Neural cell (in vitro differentiated cells): ENCODE measurements at regions not wholly inside any gene's neighbourhood (a gene's known extent, or its start where the extent isn't known, plus 50 kb on each side); places are given as distances from the start of the nearest gene placed in this dataset.

Experiments used
- H2AFZ ChIP-seq: fragments of 200-600, 300-800 bp; sonication (generic), shearing (Covaris generic); 2 replicates; pipeline ENCODE4 v1.6.0; 2014; ENCODE audit warnings: low read depth, mild to moderate bottlenecking, antibody characterized with exemption, low read length, moderate library complexity
- H3F3A ChIP-seq: fragments of 200-600 bp; shearing (Covaris generic); 2 replicates; pipeline ENCODE4 v1.6.1; 2016; ENCODE audit warnings: mild to moderate bottlenecking, moderate library complexity, mixed read lengths, antibody characterized with exemption, low read length; ENCODE audit not compliant: insufficient read depth, poor library complexity, severe bottlenecking
- H3K27ac ChIP-seq: fragments of 200-600, 300-800 bp; sonication (generic), shearing (Covaris generic); 2 replicates; pipeline ENCODE4 v1.5.1; 2014; ENCODE audit warnings: mild to moderate bottlenecking, low read length, moderate library complexity
- H3K27me3 ChIP-seq: fragments of 300-800, 200-600 bp; sonication (generic), shearing (Covaris generic); 2 replicates; pipeline ENCODE4 v1.6.0; 2014; ENCODE audit warnings: mild to moderate bottlenecking, low read depth, low read length, moderate library complexity; ENCODE audit not compliant: insufficient read depth
- H3K36me3 ChIP-seq: fragments of 300-800, 200-600 bp; sonication (generic), shearing (Covaris generic); 2 replicates; pipeline ENCODE4 v1.5.1; 2014; ENCODE audit warnings: mild to moderate bottlenecking, antibody characterized with exemption, low read length, moderate library complexity; ENCODE audit not compliant: insufficient read depth
- H3K4me2 ChIP-seq: fragments of 300-800, 200-600 bp; sonication (generic), shearing (Covaris generic); 2 replicates; pipeline ENCODE4 v1.6.0; 2014; ENCODE audit warnings: mild to moderate bottlenecking, low read length
- H3K4me3 ChIP-seq: fragments of 300-800, 200-600 bp; sonication (generic), shearing (Covaris generic); 2 replicates; pipeline ENCODE4 v1.5.1; 2014; ENCODE audit warnings: mild to moderate bottlenecking, low read length, moderate library complexity
- H3K79me2 ChIP-seq: fragments of 200-600 bp; shearing (Covaris generic); replicated peaks from 2 replicates; pipeline ENCODE4 v1.6.0; 2014; ENCODE audit warnings: mild to moderate bottlenecking, low read length, moderate library complexity; ENCODE audit not compliant: insufficient read depth
- H3K9ac ChIP-seq: fragments of 300-800, 200-600 bp; sonication (generic), shearing (Covaris generic); 2 replicates; pipeline ENCODE4 v1.6.1; 2016; ENCODE audit warnings: mild to moderate bottlenecking, low read length, mixed read lengths
- H3K9me2 ChIP-seq: fragments of 200-600 bp; shearing (Covaris generic); 2 replicates; pipeline ENCODE4 v1.6.1; 2016; ENCODE audit warnings: mild to moderate bottlenecking, low read length, mixed read lengths; ENCODE audit not compliant: insufficient read depth
- H3K9me3 ChIP-seq: fragments of 200-600, 300-800 bp; sonication (generic), shearing (Covaris generic); 2 replicates; pipeline ENCODE4 v1.6.1; 2016; ENCODE audit warnings: mild to moderate bottlenecking, mixed run types, low read length, moderate library complexity, mixed read lengths
- H4K20me1 ChIP-seq: fragments of 200-600 bp; shearing (Covaris generic); 2 replicates; pipeline ENCODE4 v1.6.1; 2016; ENCODE audit warnings: mild to moderate bottlenecking, mixed run types; ENCODE audit not compliant: insufficient read depth
- EP300 ChIP-seq: fragments of 450-650 bp; conservative IDR thresholded peaks from 2 replicates; pipeline ENCODE4 v1.6.1; 2014; ENCODE audit warnings: antibody characterized with exemption, mild to moderate bottlenecking, moderate library complexity; ENCODE audit not compliant: poor library complexity, severe bottlenecking
- EZH2 ChIP-seq: fragments of 200-600, 300-800 bp; shearing (Covaris generic), sonication (generic); IDR thresholded peaks from 2 replicates; pipeline ENCODE4 v1.6.1; 2014; ENCODE audit warnings: antibody characterized with exemption, low read length, borderline replicate concordance, mild to moderate bottlenecking; ENCODE audit not compliant: insufficient read depth, poor library complexity, severe bottlenecking
- MXI1 ChIP-seq: fragments of 450-650 bp; conservative IDR thresholded peaks from 2 replicates; pipeline ENCODE4 v1.6.1; 2014; ENCODE audit warnings: antibody characterized with exemption, mild to moderate bottlenecking; ENCODE audit not compliant: poor library complexity, severe bottlenecking
- POLR2AphosphoS5 ChIP-seq: IDR thresholded peaks from 2 replicates; pipeline ENCODE4 v1.6.1; 2012
- RAD21 ChIP-seq: fragments of 450-650 bp; conservative IDR thresholded peaks from 2 replicates; pipeline ENCODE4 v1.6.1; 2014; ENCODE audit warnings: antibody characterized with exemption, mild to moderate bottlenecking, moderate library complexity
- REST ChIP-seq: IDR thresholded peaks from 2 replicates; pipeline ENCODE4 v1.6.1; 2012; ENCODE audit warnings: borderline replicate concordance
- SMC3 ChIP-seq: fragments of 450-650 bp; conservative IDR thresholded peaks from 2 replicates; pipeline ENCODE4 v1.6.1; 2014; ENCODE audit warnings: antibody characterized with exemption, mild to moderate bottlenecking, moderate library complexity; ENCODE audit not compliant: poor library complexity
- TAF1 ChIP-seq: IDR thresholded peaks from 2 replicates; pipeline ENCODE4 v1.6.1; 2012; ENCODE audit warnings: low read depth
- TF ChIP-seq, protein P1 (sequence below): fragments of 450-650 bp; IDR thresholded peaks from 2 replicates; pipeline ENCODE4 v1.5.1; 2014; ENCODE audit warnings: antibody characterized with exemption, mild to moderate bottlenecking, moderate library complexity; ENCODE audit not compliant: poor library complexity, severe bottlenecking

DNA sequence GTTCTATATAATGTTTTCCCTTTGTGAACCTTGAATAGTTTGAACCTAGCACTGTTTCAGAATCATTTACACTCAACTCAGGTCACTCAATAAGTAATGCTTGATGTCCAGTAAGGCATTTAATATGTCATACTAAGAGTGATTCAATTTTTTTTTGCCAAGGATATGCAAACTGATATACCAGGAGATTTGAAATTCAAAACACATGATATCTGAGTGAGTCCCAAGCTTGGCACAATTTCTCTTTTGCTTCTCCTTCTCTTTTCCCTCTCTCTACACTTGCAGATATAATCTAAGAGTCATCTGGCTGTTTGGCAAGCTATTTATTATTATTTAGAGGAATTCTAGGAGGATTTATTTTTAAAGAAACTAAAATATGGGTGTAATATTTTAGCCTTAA, 61.6 kb upstream of the SPAG17 start:
- H3K9me3 ChIP-seq: no peaks in the 10 kb centered on the region
- no peaks in the 10 kb centered on the region for H3F3A ChIP-seq
- no peak overlapping the region for H3K9ac ChIP-seq
- H3K9me2 ChIP-seq: no peaks in the 10 kb centered on the region
- no peaks in the 10 kb centered on the region for H3K79me2 ChIP-seq
- H3K4me3 ChIP-seq: no peak overlapping the region
- no peaks in the 10 kb centered on the region for H3K36me3 ChIP-seq
- H3K4me2 ChIP-seq: no peak overlapping the region
- no peak overlapping the region for H2AFZ ChIP-seq
- no peak for TF ChIP-seq RAD21
- TF ChIP-seq MXI1: no peak
- TF ChIP-seq SMC3: no peak
- no peak for TF ChIP-seq EP300
- TF ChIP-seq EZH2: no peak
- no peak for TF ChIP-seq REST
- TF ChIP-seq, protein P1, sequence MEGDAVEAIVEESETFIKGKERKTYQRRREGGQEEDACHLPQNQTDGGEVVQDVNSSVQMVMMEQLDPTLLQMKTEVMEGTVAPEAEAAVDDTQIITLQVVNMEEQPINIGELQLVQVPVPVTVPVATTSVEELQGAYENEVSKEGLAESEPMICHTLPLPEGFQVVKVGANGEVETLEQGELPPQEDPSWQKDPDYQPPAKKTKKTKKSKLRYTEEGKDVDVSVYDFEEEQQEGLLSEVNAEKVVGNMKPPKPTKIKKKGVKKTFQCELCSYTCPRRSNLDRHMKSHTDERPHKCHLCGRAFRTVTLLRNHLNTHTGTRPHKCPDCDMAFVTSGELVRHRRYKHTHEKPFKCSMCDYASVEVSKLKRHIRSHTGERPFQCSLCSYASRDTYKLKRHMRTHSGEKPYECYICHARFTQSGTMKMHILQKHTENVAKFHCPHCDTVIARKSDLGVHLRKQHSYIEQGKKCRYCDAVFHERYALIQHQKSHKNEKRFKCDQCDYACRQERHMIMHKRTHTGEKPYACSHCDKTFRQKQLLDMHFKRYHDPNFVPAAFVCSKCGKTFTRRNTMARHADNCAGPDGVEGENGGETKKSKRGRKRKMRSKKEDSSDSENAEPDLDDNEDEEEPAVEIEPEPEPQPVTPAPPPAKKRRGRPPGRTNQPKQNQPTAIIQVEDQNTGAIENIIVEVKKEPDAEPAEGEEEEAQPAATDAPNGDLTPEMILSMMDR: no peak
- TF ChIP-seq TAF1: no peak
- H3K27ac ChIP-seq: no peak overlapping the region
- H3K27me3 ChIP-seq: no peaks in the 10 kb centered on the region
- H4K20me1 ChIP-seq: no peaks in the 10 kb centered on the region

DNA sequence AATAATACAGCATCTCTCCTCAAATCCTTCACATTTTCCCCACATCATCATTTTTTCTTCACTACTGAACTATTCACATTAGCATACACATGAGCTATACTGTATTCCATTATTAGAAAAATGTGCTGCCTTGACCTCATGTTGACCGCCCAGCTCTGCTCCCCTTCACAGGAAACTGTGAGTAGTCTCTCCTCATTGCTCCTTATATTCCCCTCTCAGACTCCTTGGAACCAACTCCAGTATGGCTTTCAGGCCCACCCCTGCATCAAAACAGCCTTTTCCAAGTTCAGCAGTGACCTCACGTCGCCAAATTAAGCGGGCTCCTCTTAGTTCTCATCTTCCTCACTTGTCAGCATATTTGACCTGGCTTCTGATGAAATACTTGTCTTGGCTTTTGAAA, 59.2 kb upstream of the SPAG17 start:
- Histone ChIP-seq H2AFZ (no peak overlapping the region), H3K27ac (no peak overlapping the region)

More for the DNA sequence above, 59.2 kb upstream of the SPAG17 start:
- TF ChIP-seq MXI1: no peak
- TF ChIP-seq POLR2AphosphoS5: no peak
- no peak for TF ChIP-seq TAF1
- no peak for TF ChIP-seq RAD21
- TF ChIP-seq SMC3: no peak
- TF ChIP-seq, protein P1: no peak
- no peak for TF ChIP-seq REST
- TF ChIP-seq EP300: no peak
- no peak for TF ChIP-seq EZH2
- Histone ChIP-seq H3K27me3 (no peaks in the 10 kb centered on the region), H3K9me3 (no peaks in the 10 kb centered on the region), H3K79me2 (no peaks in the 10 kb centered on the region), H3F3A (no peaks in the 10 kb centered on the region), H3K9me2 (no peaks in the 10 kb centered on the region), H3K36me3 (no peaks in the 10 kb centered on the region), H3K4me2 (no peak overlapping the region), H3K9ac (no peak overlapping the region), H4K20me1 (no peaks in the 10 kb centered on the region), H3K4me3 (no peak overlapping the region)
